ENCODE measurements at regions not wholly inside any gene's neighbourhood (a gene's known extent, or its start where the extent isn't known, plus 50 kb on each side); places are given as distances from the start of the nearest gene placed in this dataset.

DNA sequence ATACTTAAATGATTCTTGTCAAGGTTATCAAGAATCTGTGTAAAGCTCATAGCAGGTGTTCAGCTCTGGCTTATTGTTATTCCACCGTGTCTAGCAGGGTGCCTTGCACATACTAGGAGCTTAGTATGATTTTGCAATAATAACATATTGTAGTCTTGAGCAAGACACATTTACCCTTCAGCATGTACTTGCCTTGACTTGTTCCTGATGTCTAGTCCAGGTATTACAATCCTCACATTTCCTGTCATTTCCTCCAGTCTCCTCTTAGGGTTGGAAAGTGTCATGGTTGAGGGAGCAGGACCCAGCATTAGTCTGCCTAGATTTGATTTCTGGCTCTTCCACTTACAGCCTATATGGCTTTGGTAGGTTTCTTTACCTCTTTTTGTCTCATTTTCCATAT, 246.1 kb downstream of the RAD51AP2 start:
- TF ChIP-seq YY1 (IDR thresholded peaks at IDR 0.05; ENCODE audit: insufficient read depth, insufficient read length) = no peak
- TF ChIP-seq ZNF274 (IDR thresholded peaks at IDR 0.05; ENCODE audit: low read depth, low read length) = no peak

Data from NT2/D1 (cell line).